ENCODE measurements at regions not wholly inside any gene's neighbourhood (a gene's known extent, or its start where the extent isn't known, plus 50 kb on each side); places are given as distances from the start of the nearest gene placed in this dataset.

- TF ChIP-seq, protein P1, sequence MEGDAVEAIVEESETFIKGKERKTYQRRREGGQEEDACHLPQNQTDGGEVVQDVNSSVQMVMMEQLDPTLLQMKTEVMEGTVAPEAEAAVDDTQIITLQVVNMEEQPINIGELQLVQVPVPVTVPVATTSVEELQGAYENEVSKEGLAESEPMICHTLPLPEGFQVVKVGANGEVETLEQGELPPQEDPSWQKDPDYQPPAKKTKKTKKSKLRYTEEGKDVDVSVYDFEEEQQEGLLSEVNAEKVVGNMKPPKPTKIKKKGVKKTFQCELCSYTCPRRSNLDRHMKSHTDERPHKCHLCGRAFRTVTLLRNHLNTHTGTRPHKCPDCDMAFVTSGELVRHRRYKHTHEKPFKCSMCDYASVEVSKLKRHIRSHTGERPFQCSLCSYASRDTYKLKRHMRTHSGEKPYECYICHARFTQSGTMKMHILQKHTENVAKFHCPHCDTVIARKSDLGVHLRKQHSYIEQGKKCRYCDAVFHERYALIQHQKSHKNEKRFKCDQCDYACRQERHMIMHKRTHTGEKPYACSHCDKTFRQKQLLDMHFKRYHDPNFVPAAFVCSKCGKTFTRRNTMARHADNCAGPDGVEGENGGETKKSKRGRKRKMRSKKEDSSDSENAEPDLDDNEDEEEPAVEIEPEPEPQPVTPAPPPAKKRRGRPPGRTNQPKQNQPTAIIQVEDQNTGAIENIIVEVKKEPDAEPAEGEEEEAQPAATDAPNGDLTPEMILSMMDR (tag by site-specific recombination; IDR thresholded peaks at IDR 0.05), result no peak
- TF ChIP-seq PRDM4 (tag by site-specific recombination; IDR thresholded peaks at IDR 0.05), result no peak
- no peak for TF ChIP-seq REST (tag by site-specific recombination; IDR thresholded peaks at IDR 0.05)
- TF ChIP-seq ZNF433 (tag by site-specific recombination; IDR thresholded peaks at IDR 0.05; ENCODE audit: low read depth), result no peak
- no peak for TF ChIP-seq ZNF423 (tag by site-specific recombination; IDR thresholded peaks at IDR 0.05)
- no peak for TF ChIP-seq KLF1 (tag by site-specific recombination; IDR thresholded peaks at IDR 0.05)
- no peak for TF ChIP-seq ZNF302 (tag by site-specific recombination; IDR thresholded peaks at IDR 0.05; ENCODE audit: low read depth)
- TF ChIP-seq ZNF596 (tag by site-specific recombination; IDR thresholded peaks at IDR 0.05), result no peak
- TF ChIP-seq ZNF629 (tag by site-specific recombination; IDR thresholded peaks at IDR 0.05), result no peak
- TF ChIP-seq ZNF707 (tag by site-specific recombination; IDR thresholded peaks at IDR 0.05), result no peak
These were observed 765.2 kb upstream of the NUDT12 start for GRCh38 chr5:104327801-104328200.

Measured in HEK293 (cell line).